ENCODE measurements at regions not wholly inside any gene's neighbourhood (a gene's known extent, or its start where the extent isn't known, plus 50 kb on each side); places are given as distances from the start of the nearest gene placed in this dataset.
"Not testable (repeated sequence)": the region's sequence is repeated elsewhere in the genome, so short reads cannot be mapped to it uniquely, and the experiment has no call there.

GRCh38 chr18:55735199-55735855, 147.3 kb upstream of the TCF4 start:
- H3K27me3 ChIP-seq (ENCODE audit: control insufficient read depth, insufficient read depth, low read length): no peaks in the 10 kb centered on the region
- no peak overlapping the region for H3K27ac ChIP-seq (ENCODE audit: low read depth, low read length)
- H3K4me3 ChIP-seq (ENCODE audit: low read depth, low read length): no peak overlapping the region
- no peaks in the 10 kb centered on the region for H3K9me3 ChIP-seq (ENCODE audit: control insufficient read depth, insufficient read depth, low read length)
- H3K4me1 ChIP-seq (ENCODE audit: control insufficient read depth, insufficient read depth, low read length): peaks cover 6% of the 10 kb centered on the region; the same call in 1 of the 2 replicates
- no peak overlapping the region for H3K9ac ChIP-seq (ENCODE audit: low read depth, low read length)
- H3K36me3 ChIP-seq (ENCODE audit: control insufficient read depth, insufficient read depth, low read length): no peaks in the 10 kb centered on the region

- H3K4me3 ChIP-seq (ENCODE audit: low read depth, low read length): no peak overlapping the region
- no peaks in the 10 kb centered on the region for H3K9me3 ChIP-seq (ENCODE audit: control insufficient read depth, insufficient read depth, low read length)
- H3K9ac ChIP-seq (ENCODE audit: low read depth, low read length): no peak overlapping the region
- 0 out of 2 replicates have a peak, but pooled peaks cover 3% of the 10 kb centered on the region for H3K27me3 ChIP-seq (ENCODE audit: control insufficient read depth, insufficient read depth, low read length)
- H3K27ac ChIP-seq (ENCODE audit: low read depth, low read length): no peak overlapping the region
- H3K36me3 ChIP-seq (ENCODE audit: control insufficient read depth, insufficient read depth, low read length): no peaks in the 10 kb centered on the region
- peaks cover 15% of the 10 kb centered on the region for H3K4me1 ChIP-seq (ENCODE audit: control insufficient read depth, insufficient read depth, low read length)
Measured at GRCh38 chr18:55732227-55733106, 144.5 kb upstream of the TCF4 start.

GRCh38 chr18:55731594-55732042, 143.6 kb upstream of the TCF4 start:
- Histone ChIP-seq H3K27me3 (ENCODE audit: control insufficient read depth, insufficient read depth, low read length) (0 out of 2 replicates have a peak, but pooled peaks cover 3% of the 10 kb centered on the region), H3K9me3 (ENCODE audit: control insufficient read depth, insufficient read depth, low read length) (no peaks in the 10 kb centered on the region), H3K4me3 (ENCODE audit: low read depth, low read length) (no peak overlapping the region), H3K9ac (ENCODE audit: low read depth, low read length) (no peak overlapping the region), H3K4me1 (ENCODE audit: control insufficient read depth, insufficient read depth, low read length) (peaks cover 15% of the 10 kb centered on the region), H3K27ac (ENCODE audit: low read depth, low read length) (no peak overlapping the region), H3K36me3 (ENCODE audit: control insufficient read depth, insufficient read depth, low read length) (no peaks in the 10 kb centered on the region)

- not testable (repeated sequence) for H3K4me1 ChIP-seq (ENCODE audit: control insufficient read depth, insufficient read depth, low read length); H3K36me3 ChIP-seq (ENCODE audit: control insufficient read depth, insufficient read depth, low read length); H3K27ac ChIP-seq (ENCODE audit: low read depth, low read length); H3K9me3 ChIP-seq (ENCODE audit: control insufficient read depth, insufficient read depth, low read length); H3K27me3 ChIP-seq (ENCODE audit: control insufficient read depth, insufficient read depth, low read length)
- Histone ChIP-seq H3K4me3 (ENCODE audit: low read depth, low read length) (peak overlapping the region; percentile 57; the same call in 1 of the 2 replicates), H3K9ac (ENCODE audit: low read depth, low read length) (peak overlapping the region; percentile 21; the same call in 1 of the 2 replicates)
Measured at GRCh38 chr18:55721006-55721405, 133.0 kb upstream of the TCF4 start.

GRCh38 chr18:55713707-55714106, 125.7 kb upstream of the TCF4 start:
- no peaks in the 10 kb centered on the region for H3K36me3 ChIP-seq (ENCODE audit: control insufficient read depth, insufficient read depth, low read length)
- H3K9me3 ChIP-seq (ENCODE audit: control insufficient read depth, insufficient read depth, low read length): no peaks in the 10 kb centered on the region
- H3K27ac ChIP-seq (ENCODE audit: low read depth, low read length): no peak overlapping the region
- no peaks in the 10 kb centered on the region for H3K4me1 ChIP-seq (ENCODE audit: control insufficient read depth, insufficient read depth, low read length)
- no peaks in the 10 kb centered on the region for H3K27me3 ChIP-seq (ENCODE audit: control insufficient read depth, insufficient read depth, low read length)
- no peak overlapping the region for H3K4me3 ChIP-seq (ENCODE audit: low read depth, low read length)
- no peak overlapping the region for H3K9ac ChIP-seq (ENCODE audit: low read depth, low read length)

GRCh38 chr18:55706898-55707297, 118.9 kb upstream of the TCF4 start:
- no peaks in the 10 kb centered on the region for H3K9me3 ChIP-seq (ENCODE audit: control insufficient read depth, insufficient read depth, low read length)
- H3K27me3 ChIP-seq (ENCODE audit: control insufficient read depth, insufficient read depth, low read length): no peaks in the 10 kb centered on the region
- no peak overlapping the region for H3K27ac ChIP-seq (ENCODE audit: low read depth, low read length)
- H3K4me3 ChIP-seq (ENCODE audit: low read depth, low read length): no peak overlapping the region
- no peaks in the 10 kb centered on the region for H3K36me3 ChIP-seq (ENCODE audit: control insufficient read depth, insufficient read depth, low read length)
- H3K4me1 ChIP-seq (ENCODE audit: control insufficient read depth, insufficient read depth, low read length): no peaks in the 10 kb centered on the region
- no peak overlapping the region for H3K9ac ChIP-seq (ENCODE audit: low read depth, low read length)

GRCh38 chr18:55699233-55699765, 111.3 kb upstream of the TCF4 start:
- H3K9ac ChIP-seq (ENCODE audit: low read depth, low read length): no peak overlapping the region
- H3K9me3 ChIP-seq (ENCODE audit: control insufficient read depth, insufficient read depth, low read length): no peaks in the 10 kb centered on the region
- no peaks in the 10 kb centered on the region for H3K4me1 ChIP-seq (ENCODE audit: control insufficient read depth, insufficient read depth, low read length)
- no peak overlapping the region for H3K4me3 ChIP-seq (ENCODE audit: low read depth, low read length)
- H3K27me3 ChIP-seq (ENCODE audit: control insufficient read depth, insufficient read depth, low read length): no peaks in the 10 kb centered on the region
- no peaks in the 10 kb centered on the region for H3K36me3 ChIP-seq (ENCODE audit: control insufficient read depth, insufficient read depth, low read length)
- H3K27ac ChIP-seq (ENCODE audit: low read depth, low read length): no peak overlapping the region

- Histone ChIP-seq H3K4me3 (ENCODE audit: low read depth, low read length) (no peak overlapping the region), H3K27me3 (ENCODE audit: control insufficient read depth, insufficient read depth, low read length) (no peaks in the 10 kb centered on the region), H3K36me3 (ENCODE audit: control insufficient read depth, insufficient read depth, low read length) (no peaks in the 10 kb centered on the region), H3K27ac (ENCODE audit: low read depth, low read length) (no peak overlapping the region), H3K9me3 (ENCODE audit: control insufficient read depth, insufficient read depth, low read length) (no peaks in the 10 kb centered on the region), H3K9ac (ENCODE audit: low read depth, low read length) (no peak overlapping the region), H3K4me1 (ENCODE audit: control insufficient read depth, insufficient read depth, low read length) (no peaks in the 10 kb centered on the region)
Measured at GRCh38 chr18:55696811-55697210, 108.8 kb upstream of the TCF4 start.

GRCh38 chr18:55695091-55695490, 107.1 kb upstream of the TCF4 start:
- Histone ChIP-seq H3K27me3 (ENCODE audit: control insufficient read depth, insufficient read depth, low read length) (no peaks in the 10 kb centered on the region), H3K4me3 (ENCODE audit: low read depth, low read length) (no peak overlapping the region), H3K4me1 (ENCODE audit: control insufficient read depth, insufficient read depth, low read length) (no peaks in the 10 kb centered on the region), H3K27ac (ENCODE audit: low read depth, low read length) (no peak overlapping the region), H3K9ac (ENCODE audit: low read depth, low read length) (no peak overlapping the region), H3K9me3 (ENCODE audit: control insufficient read depth, insufficient read depth, low read length) (no peaks in the 10 kb centered on the region), H3K36me3 (ENCODE audit: control insufficient read depth, insufficient read depth, low read length) (no peaks in the 10 kb centered on the region)

GRCh38 chr18:55694291-55694690, 106.3 kb upstream of the TCF4 start:
- no peaks in the 10 kb centered on the region for H3K27me3 ChIP-seq (ENCODE audit: control insufficient read depth, insufficient read depth, low read length)
- no peak overlapping the region for H3K27ac ChIP-seq (ENCODE audit: low read depth, low read length)
- H3K36me3 ChIP-seq (ENCODE audit: control insufficient read depth, insufficient read depth, low read length): no peaks in the 10 kb centered on the region
- no peak overlapping the region for H3K9ac ChIP-seq (ENCODE audit: low read depth, low read length)
- H3K4me3 ChIP-seq (ENCODE audit: low read depth, low read length): no peak overlapping the region
- H3K9me3 ChIP-seq (ENCODE audit: control insufficient read depth, insufficient read depth, low read length): no peaks in the 10 kb centered on the region
- H3K4me1 ChIP-seq (ENCODE audit: control insufficient read depth, insufficient read depth, low read length): no peaks in the 10 kb centered on the region

GRCh38 chr18:55688030-55688429, 100.0 kb upstream of the TCF4 start:
- H3K4me1 ChIP-seq (ENCODE audit: control insufficient read depth, insufficient read depth, low read length): peaks cover 10% of the 10 kb centered on the region
- H3K27ac ChIP-seq (ENCODE audit: low read depth, low read length): no peak overlapping the region
- no peaks in the 10 kb centered on the region for H3K9me3 ChIP-seq (ENCODE audit: control insufficient read depth, insufficient read depth, low read length)
- no peak overlapping the region for H3K9ac ChIP-seq (ENCODE audit: low read depth, low read length)
- H3K27me3 ChIP-seq (ENCODE audit: control insufficient read depth, insufficient read depth, low read length): no peaks in the 10 kb centered on the region
- no peak overlapping the region for H3K4me3 ChIP-seq (ENCODE audit: low read depth, low read length)
- H3K36me3 ChIP-seq (ENCODE audit: control insufficient read depth, insufficient read depth, low read length): no peaks in the 10 kb centered on the region

Measured in HUES48 (cell line).